ENCODE measurements at regions not wholly inside any gene's neighbourhood (a gene's known extent, or its start where the extent isn't known, plus 50 kb on each side); places are given as distances from the start of the nearest gene placed in this dataset.

GRCh38 chr1:224563666-224564065 is 52.5 kb upstream of the CNIH3 start:
- in situ Hi-C loops (cut with MboI; ENCODE audit: low sequenced_read_pairs) = no loop called here

GRCh38 chr1:224564454-224565084 is 51.5 kb upstream of the CNIH3 start:
- in situ Hi-C loops (cut with MboI; ENCODE audit: low sequenced_read_pairs) = no loop called here

- in situ Hi-C loops (cut with MboI; ENCODE audit: low sequenced_read_pairs) = no loop called here
These were observed 50.9 kb upstream of the CNIH3 start for GRCh38 chr1:224565186-224565585.

GRCh38 chr1:224565611-224566406 is 50.3 kb upstream of the CNIH3 start:
- in situ Hi-C loops (cut with MboI; ENCODE audit: low sequenced_read_pairs) = no loop called here
